ENCODE measurements at regions not wholly inside any gene's neighbourhood (a gene's known extent, or its start where the extent isn't known, plus 50 kb on each side); places are given as distances from the start of the nearest gene placed in this dataset.
"Not testable (repeated sequence)": the region's sequence is repeated elsewhere in the genome, so short reads cannot be mapped to it uniquely, and the experiment has no call there.

GRCh38 chr12:69172491-69172890, 66.9 kb upstream of the CPSF6 start:
- no peak for DNase-seq (ENCODE audit: low read depth, low spot score)
- ChIA-PET POLR2A (no interaction called here), CTCF (interaction anchor here (3.4 kb wide), 1 partner anchor 16 kb away, joined by 15 read pairs; no protein-coding TSS in a partner anchor)
- Histone ChIP-seq H3K9me3 (ENCODE audit: control insufficient read depth, insufficient read depth, low read length) (no peaks in the 10 kb centered on the region), H3K27ac (ENCODE audit: low read depth, low read length) (no peak overlapping the region), H3K4me3 (ENCODE audit: low read depth, low read length) (no peak overlapping the region), H3K27me3 (ENCODE audit: control insufficient read depth, insufficient read depth, low read length) (no peaks in the 10 kb centered on the region)
- TF ChIP-seq CTCF (IDR thresholded peaks at IDR 0.05; ENCODE audit: low read depth, low read length) = no peak

GRCh38 chr12:69173368-69173767, 66.0 kb upstream of the CPSF6 start:
- H3K27me3 ChIP-seq (ENCODE audit: control insufficient read depth, insufficient read depth, low read length) = no peaks in the 10 kb centered on the region
- H3K4me3 ChIP-seq (ENCODE audit: low read depth, low read length) = no peak overlapping the region
- POLR2A ChIA-PET = no interaction called here
- H3K9me3 ChIP-seq (ENCODE audit: control insufficient read depth, insufficient read depth, low read length) = no peaks in the 10 kb centered on the region
- CTCF ChIA-PET = interaction anchor here (3.4 kb wide), 1 partner anchor 17 kb away, joined by 15 read pairs; no protein-coding TSS in a partner anchor
- no peak for DNase-seq (ENCODE audit: low read depth, low spot score)
- H3K27ac ChIP-seq (ENCODE audit: low read depth, low read length) = no peak overlapping the region
- TF ChIP-seq CTCF (IDR thresholded peaks at IDR 0.05; ENCODE audit: low read depth, low read length) = no peak

- TF ChIP-seq CTCF (IDR thresholded peaks at IDR 0.05; ENCODE audit: low read depth, low read length) = no peak
- H3K4me3 ChIP-seq (ENCODE audit: low read depth, low read length) = no peak overlapping the region
- peaks cover 5% of the 10 kb centered on the region; the same call in 1 of the 2 replicates for H3K9me3 ChIP-seq (ENCODE audit: control insufficient read depth, insufficient read depth, low read length)
- ChIA-PET CTCF (no interaction called here), POLR2A (no interaction called here)
- H3K27me3 ChIP-seq (ENCODE audit: control insufficient read depth, insufficient read depth, low read length) = no peaks in the 10 kb centered on the region
- H3K27ac ChIP-seq (ENCODE audit: low read depth, low read length) = no peak overlapping the region
- DNase-seq (ENCODE audit: low read depth, low spot score) = no peak
Measured at GRCh38 chr12:69179786-69180185, 59.6 kb upstream of the CPSF6 start.

- H3K27me3 ChIP-seq (ENCODE audit: control insufficient read depth, insufficient read depth, low read length); POLR2A ChIA-PET; H3K4me3 ChIP-seq (ENCODE audit: low read depth, low read length); H3K27ac ChIP-seq (ENCODE audit: low read depth, low read length); DNase-seq (ENCODE audit: low read depth, low spot score); CTCF ChIA-PET; H3K9me3 ChIP-seq (ENCODE audit: control insufficient read depth, insufficient read depth, low read length): not testable (repeated sequence)
Measured at GRCh38 chr12:69187572-69187971, 51.8 kb upstream of the CPSF6 start.

- POLR2A ChIA-PET = no interaction called here
- CTCF ChIA-PET = interaction anchor here (2.2 kb wide), 1 partner anchor 32 kb away, joined by 11 read pairs; no protein-coding TSS in a partner anchor
- H3K9me3 ChIP-seq (ENCODE audit: control insufficient read depth, insufficient read depth, low read length) = peaks cover 3% of the 10 kb centered on the region; the same call in 1 of the 2 replicates
Measured at GRCh38 chr12:69189378-69189978, 49.9 kb upstream of the CPSF6 start.

More at GRCh38 chr12:69189378-69189978, 49.9 kb upstream of the CPSF6 start:
- no peak for DNase-seq (ENCODE audit: low read depth, low spot score)
- no peak for TF ChIP-seq CTCF (IDR thresholded peaks at IDR 0.05; ENCODE audit: low read depth, low read length)
- Histone ChIP-seq H3K4me3 (ENCODE audit: low read depth, low read length) (no peak overlapping the region), H3K27ac (ENCODE audit: low read depth, low read length) (no peak overlapping the region), H3K27me3 (ENCODE audit: control insufficient read depth, insufficient read depth, low read length) (no peaks in the 10 kb centered on the region)

All from AG04450 (cell line).